Ishikawa (cell line): ENCODE measurements at regions not wholly inside any gene's neighbourhood (a gene's known extent, or its start where the extent isn't known, plus 50 kb on each side); places are given as distances from the start of the nearest gene placed in this dataset.

Experiments
- CEBPB ChIP-seq: IDR thresholded peaks from 2 replicates; pipeline ENCODE4 v1.6.1; 2012
- CREB1 ChIP-seq: IDR thresholded peaks from 2 replicates; pipeline ENCODE4 v1.6.1; 2012; ENCODE audit warnings: low read depth
- EGR1 ChIP-seq: IDR thresholded peaks from 2 replicates; pipeline ENCODE4 v1.6.1; 2012
- EP300 ChIP-seq: IDR thresholded peaks from 2 replicates; pipeline ENCODE4 v1.6.1; 2012; ENCODE audit warnings: borderline replicate concordance
- FOXM1 ChIP-seq: IDR thresholded peaks from 2 replicates; pipeline ENCODE4 v1.6.1; 2012; ENCODE audit warnings: low read depth, borderline replicate concordance
- MAX ChIP-seq: IDR thresholded peaks from 2 replicates; pipeline ENCODE4 v1.6.1; 2012
- NFIC ChIP-seq: IDR thresholded peaks from 2 replicates; pipeline ENCODE4 v1.6.1; 2012
- RAD21 ChIP-seq: IDR thresholded peaks from 2 replicates; pipeline ENCODE4 v1.6.1; 2012; ENCODE audit warnings: low read depth
- REST ChIP-seq: IDR thresholded peaks from 2 replicates; pipeline ENCODE4 v1.6.1; 2012; ENCODE audit warnings: low read depth, mild to moderate bottlenecking
- TAF1 ChIP-seq: IDR thresholded peaks from 2 replicates; pipeline ENCODE4 v1.6.1; 2012; ENCODE audit warnings: low read depth, mild to moderate bottlenecking
- TCF12 ChIP-seq: IDR thresholded peaks from 2 replicates; pipeline ENCODE4 v1.6.1; 2012; ENCODE audit warnings: low read depth
- TEAD4 ChIP-seq: IDR thresholded peaks from 2 replicates; pipeline ENCODE4 v1.6.1; 2012
- USF1 ChIP-seq: IDR thresholded peaks from 2 replicates; pipeline ENCODE4 v1.6.1; 2012
- YY1 ChIP-seq: IDR thresholded peaks from 2 replicates; pipeline ENCODE4 v1.6.1; 2012; ENCODE audit warnings: low read depth
- ZBTB7A ChIP-seq: IDR thresholded peaks from 2 replicates; pipeline ENCODE4 v1.6.1; 2012; ENCODE audit warnings: low read depth

- no peak for TF ChIP-seq TCF12
- TF ChIP-seq YY1: no peak
- TF ChIP-seq REST: no peak
- TF ChIP-seq CREB1: no peak
- TF ChIP-seq TEAD4: no peak
- no peak for TF ChIP-seq ZBTB7A
- no peak for TF ChIP-seq MAX
- no peak for TF ChIP-seq USF1
- TF ChIP-seq TAF1: no peak
- TF ChIP-seq NFIC: no peak
- no peak for TF ChIP-seq RAD21
- no peak for TF ChIP-seq CEBPB
- TF ChIP-seq FOXM1: no peak
- no peak for TF ChIP-seq EGR1
- TF ChIP-seq EP300: no peak
Observed at GRCh38 chr12:84685379-84685778, 227.2 kb downstream of the SLC6A15 start.

GRCh38 chr12:84676787-84677186, 235.8 kb downstream of the SLC6A15 start:
- TF ChIP-seq NFIC (no peak), ZBTB7A (no peak), REST (no peak), TEAD4 (no peak), EGR1 (no peak), TAF1 (no peak), MAX (no peak), FOXM1 (no peak), USF1 (no peak), YY1 (no peak), RAD21 (no peak), CREB1 (no peak), EP300 (no peak)

- TF ChIP-seq MAX (no peak), YY1 (no peak), TEAD4 (no peak), TCF12 (no peak), TAF1 (no peak), ZBTB7A (no peak), CREB1 (no peak), REST (no peak), USF1 (no peak), RAD21 (no peak), EGR1 (no peak), FOXM1 (no peak)
Observed at GRCh38 chr12:84661786-84662185, 250.8 kb downstream of the SLC6A15 start.

GRCh38 chr12:84660139-84660538, 252.5 kb downstream of the SLC6A15 start:
- TF ChIP-seq TAF1: no peak
- TF ChIP-seq USF1: no peak
- TF ChIP-seq CEBPB: no peak
- no peak for TF ChIP-seq MAX
- TF ChIP-seq REST: no peak
- TF ChIP-seq EP300: no peak
- TF ChIP-seq NFIC: no peak
- TF ChIP-seq TCF12: no peak
- no peak for TF ChIP-seq ZBTB7A
- TF ChIP-seq EGR1: no peak
